Right lobe of liver (tissue), 4 donors: ENCODE measurements at regions not wholly inside any gene's neighbourhood (a gene's known extent, or its start where the extent isn't known, plus 50 kb on each side); places are given as distances from the start of the nearest gene placed in this dataset.

ENCODE experiments used
- CTCF ChIP-seq, 4 donors: fragments of 200-600 bp in 3 of 4; fragments of 450-650 bp in 1 of 4; IDR thresholded peaks; one replicate each; pipeline versions ENCODE4 v1.5.1 to v1.8.0; 2016 to 2022; ENCODE audit warnings: antibody characterized with exemption in 4 of 4, mild to moderate bottlenecking in 2 of 4
- POLR2A ChIP-seq: fragments of 450-650 bp; IDR thresholded peaks from one replicate; pipeline ENCODE4 v1.6.1; 2017; ENCODE audit warnings: antibody characterized with exemption, mild to moderate bottlenecking
- donor health status: DM: no; HTN: no; CAD: no.
- donor health status: DM: no; HTN: no; CAD: no.
- donor health status: DM: no; HTN: yes; CAD: no.

GRCh38 chr19:46953955-46954501 lies 65.6 kb upstream of the NPAS1 start:
- TF ChIP-seq CTCF (IDR thresholded peaks at IDR 0.05) (no peak), POLR2A (no peak)
